Karpas-422 (cell line): ENCODE measurements at regions not wholly inside any gene's neighbourhood (a gene's known extent, or its start where the extent isn't known, plus 50 kb on each side); places are given as distances from the start of the nearest gene placed in this dataset.
A peak's percentile ranks its signal among the peaks of the same experiment; 100 is the strongest.
"Not testable (repeated sequence)": the region's sequence is repeated elsewhere in the genome, so short reads cannot be mapped to it uniquely, and the experiment has no call there.

Experiments used
- DNase-seq: peaks from one replicate; pipeline ENCODE4 v3.0.0-alpha.2; 2015
- H2AFZ ChIP-seq: fragments of 200-600 bp; sonication (generic); 2 replicates; pipeline ENCODE4 v1.6.1; 2014; ENCODE audit warnings: antibody characterized with exemption, low read length, mixed read lengths
- H3K27ac ChIP-seq: fragments of 200-600 bp; sonication (generic); 2 replicates; pipeline ENCODE4 v1.5.1; 2014; ENCODE audit warnings: mild to moderate bottlenecking, low read length, moderate library complexity
- H3K27me3 ChIP-seq: fragments of 200-600 bp; sonication (generic); 2 replicates; pipeline ENCODE4 v1.6.1; 2014; ENCODE audit warnings: low read length, mixed read lengths
- H3K36me3 ChIP-seq: fragments of 200-600 bp; sonication (generic); 2 replicates; pipeline ENCODE4 v1.6.1; 2014; ENCODE audit warnings: low read length, mixed read lengths; ENCODE audit not compliant: insufficient read depth
- H3K4me1 ChIP-seq: fragments of 200-600 bp; sonication (generic); 2 replicates; pipeline ENCODE4 v1.6.1; 2014; ENCODE audit warnings: mild to moderate bottlenecking, low read length, mixed read lengths
- H3K4me2 ChIP-seq: fragments of 200-600 bp; sonication (generic); 2 replicates; pipeline ENCODE4 v1.6.1; 2014; ENCODE audit warnings: low read length, low read depth, mild to moderate bottlenecking; ENCODE audit not compliant: poor library complexity, severe bottlenecking
- H3K4me3 ChIP-seq: fragments of 200-600 bp; sonication (generic); 2 replicates; pipeline ENCODE4 v1.5.1; 2014; ENCODE audit warnings: mild to moderate bottlenecking, antibody characterized with exemption, low read length, mixed read lengths
- H3K79me2 ChIP-seq: fragments of 200-600 bp; sonication (generic); 2 replicates; pipeline ENCODE4 v1.6.1; 2014; ENCODE audit warnings: mild to moderate bottlenecking, low read length, mixed read lengths
- H3K9ac ChIP-seq: fragments of 200-600 bp; sonication (generic); 2 replicates; pipeline ENCODE4 v1.6.0; 2014; ENCODE audit warnings: low read length
- H3K9me2 ChIP-seq: fragments of 200-600 bp; sonication (generic), shearing (Covaris generic); replicated peaks from 2 replicates; pipeline ENCODE4 v1.6.0; 2014; ENCODE audit warnings: mild to moderate bottlenecking, low read length, moderate library complexity; ENCODE audit not compliant: insufficient read depth
- H3K9me3 ChIP-seq: fragments of 300-700, 200-600 bp; sonication (generic); 2 replicates; pipeline ENCODE4 v1.6.1; 2014; ENCODE audit warnings: low read length, mixed read lengths
- H4K20me1 ChIP-seq: fragments of 200-600 bp; sonication (generic); 2 replicates; pipeline ENCODE4 v1.6.1; 2014; ENCODE audit warnings: mild to moderate bottlenecking, antibody characterized with exemption, low read length, low read depth; ENCODE audit not compliant: insufficient read depth

DNA sequence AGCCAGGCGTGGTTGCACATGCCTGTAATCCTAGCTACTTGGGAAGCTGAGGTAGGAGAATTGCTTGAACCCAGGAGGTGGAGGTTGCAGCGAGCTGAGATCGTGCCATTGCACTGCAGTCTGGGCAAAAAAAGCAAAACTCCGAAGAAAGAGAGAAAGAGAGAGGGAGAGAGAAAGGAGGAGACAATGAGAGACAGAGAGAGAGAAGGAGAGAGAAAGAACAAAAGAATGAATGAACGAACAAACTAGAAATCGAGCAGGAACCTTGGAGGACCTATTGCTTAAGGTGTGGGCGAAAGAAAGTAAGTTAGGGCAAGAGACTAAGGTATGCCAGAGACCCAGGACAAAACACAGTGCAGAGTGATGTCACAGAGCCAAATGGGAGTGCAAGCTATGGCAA is 102.8 kb upstream of the FBXO28 start:
- not testable (repeated sequence) for H3K4me2 ChIP-seq, H3K9me2 ChIP-seq, H3K4me1 ChIP-seq, H3K36me3 ChIP-seq, H3K79me2 ChIP-seq, H4K20me1 ChIP-seq, H3K27ac ChIP-seq, DNase-seq, H3K9ac ChIP-seq, H2AFZ ChIP-seq, H3K4me3 ChIP-seq, H3K27me3 ChIP-seq
- H3K9me3 ChIP-seq: peaks cover 28% of the 10 kb centered on the region

GRCh38 chr1:224005973-224006372 is 107.9 kb upstream of the FBXO28 start:
- not testable (repeated sequence) for H4K20me1 ChIP-seq, H3K4me1 ChIP-seq, H3K79me2 ChIP-seq, H3K4me2 ChIP-seq, H3K9me3 ChIP-seq, H3K9me2 ChIP-seq, H2AFZ ChIP-seq, H3K27ac ChIP-seq, H3K27me3 ChIP-seq, DNase-seq, H3K9ac ChIP-seq, H3K4me3 ChIP-seq
- H3K36me3 ChIP-seq: peaks cover 12% of the 10 kb centered on the region

GRCh38 chr1:224004552-224005315 is 109.2 kb upstream of the FBXO28 start:
- not testable (repeated sequence) for H4K20me1 ChIP-seq, H3K4me2 ChIP-seq, H3K9me2 ChIP-seq, H3K9ac ChIP-seq, H3K9me3 ChIP-seq, H3K4me1 ChIP-seq, H3K4me3 ChIP-seq, H3K27ac ChIP-seq, H3K27me3 ChIP-seq, H2AFZ ChIP-seq
- peaks cover 12% of the 10 kb centered on the region for H3K36me3 ChIP-seq
- peaks cover 13% of the 10 kb centered on the region for H3K79me2 ChIP-seq
- peak; percentile 80 for DNase-seq

- not testable (repeated sequence) for H3K4me2 ChIP-seq, DNase-seq, H3K27ac ChIP-seq, H3K4me1 ChIP-seq, H3K9me3 ChIP-seq, H3K9me2 ChIP-seq, H3K4me3 ChIP-seq, H3K27me3 ChIP-seq, H4K20me1 ChIP-seq, H2AFZ ChIP-seq, H3K9ac ChIP-seq
- peaks cover 12% of the 10 kb centered on the region for H3K36me3 ChIP-seq
- H3K79me2 ChIP-seq: peaks cover 21% of the 10 kb centered on the region
Observed at GRCh38 chr1:224003896-224004295, 110.0 kb upstream of the FBXO28 start.

DNA sequence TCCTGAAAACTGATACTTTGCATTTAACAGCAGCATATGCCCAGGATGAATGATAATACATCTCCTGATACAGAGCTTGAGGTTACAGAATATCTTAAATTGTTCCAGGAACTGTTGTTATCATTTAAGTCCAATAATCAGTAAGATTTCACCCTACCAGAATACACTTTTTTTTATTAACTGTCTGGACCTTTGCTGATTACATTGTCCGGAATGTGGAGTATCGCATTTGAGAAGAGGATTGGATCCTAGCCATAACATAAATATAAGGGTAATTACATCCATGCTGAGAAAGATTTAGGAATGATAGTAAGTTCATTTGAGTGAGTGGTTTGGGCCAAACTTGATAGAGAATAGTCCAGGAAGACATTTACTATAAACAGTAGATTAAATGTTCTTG is 112.2 kb upstream of the FBXO28 start:
- H2AFZ ChIP-seq, H3K4me1 ChIP-seq, H3K27me3 ChIP-seq, H4K20me1 ChIP-seq, H3K9me2 ChIP-seq, H3K4me3 ChIP-seq, H3K36me3 ChIP-seq, H3K9ac ChIP-seq, H3K4me2 ChIP-seq, H3K9me3 ChIP-seq, H3K27ac ChIP-seq, DNase-seq: not testable (repeated sequence)
- peaks cover 31% of the 10 kb centered on the region for H3K79me2 ChIP-seq

DNA sequence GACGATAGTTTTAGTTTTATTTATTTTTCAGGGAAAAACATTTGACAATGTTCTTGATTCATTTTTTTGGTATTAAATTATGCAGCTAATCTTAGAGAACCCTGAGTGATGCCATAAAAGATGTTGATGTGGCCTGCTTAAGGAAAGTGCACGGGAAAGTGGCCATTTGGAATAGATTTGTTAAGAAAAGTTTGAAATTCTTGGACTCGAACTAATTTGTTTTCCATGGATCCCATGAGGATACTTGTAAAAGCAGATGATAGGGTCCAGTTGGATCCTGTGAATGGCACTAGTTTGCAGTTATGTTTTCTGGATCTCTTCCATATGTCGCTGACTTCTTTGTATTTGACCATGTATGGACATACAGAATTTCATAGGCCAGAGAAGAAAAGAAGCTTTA is 114.2 kb upstream of the FBXO28 start:
- H3K27ac ChIP-seq, H2AFZ ChIP-seq, H3K4me3 ChIP-seq, H3K9me3 ChIP-seq, H3K4me1 ChIP-seq, DNase-seq, H4K20me1 ChIP-seq, H3K27me3 ChIP-seq, H3K36me3 ChIP-seq, H3K9ac ChIP-seq, H3K9me2 ChIP-seq, H3K4me2 ChIP-seq: not testable (repeated sequence)
- H3K79me2 ChIP-seq: peaks cover 33% of the 10 kb centered on the region

DNA sequence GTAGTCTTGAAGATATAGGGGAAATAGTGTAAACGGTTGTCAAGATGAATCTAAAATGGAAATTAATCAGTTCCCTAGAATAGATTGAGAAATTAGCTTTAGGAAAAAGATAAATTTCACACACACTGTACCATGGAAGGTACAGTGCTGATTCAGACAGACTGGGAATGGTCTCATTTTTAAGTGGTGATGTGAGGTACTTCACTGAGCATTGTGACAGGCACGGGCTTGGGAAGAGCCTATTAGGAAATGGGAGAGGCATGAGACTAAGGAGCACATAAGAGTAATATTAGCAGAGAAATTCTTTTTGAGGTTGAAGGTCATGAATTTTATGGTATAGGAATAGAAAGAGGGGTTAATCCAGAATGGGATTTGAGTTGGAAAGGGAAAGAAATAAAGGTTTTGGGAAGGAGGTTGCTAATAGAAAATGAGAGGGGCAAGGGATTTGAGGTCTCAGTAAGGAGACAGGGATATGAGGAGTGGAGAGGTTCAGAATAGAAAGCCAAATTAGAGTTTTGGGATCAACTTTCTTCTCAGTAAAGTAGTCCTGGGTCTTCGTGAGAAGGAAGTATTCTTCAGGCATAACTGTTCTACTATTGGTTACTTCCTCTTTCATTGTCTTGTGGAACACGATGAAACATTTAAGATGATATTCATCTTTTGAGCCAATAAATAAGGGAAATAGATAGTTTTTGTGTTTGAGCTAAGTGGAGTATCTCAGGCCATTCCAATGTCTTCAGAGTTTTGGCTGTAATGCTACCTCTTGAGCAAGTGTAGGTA is 115.0 kb upstream of the FBXO28 start:
- not testable (repeated sequence) for H3K27ac ChIP-seq
- DNase-seq: peak; percentile 52

DNA sequence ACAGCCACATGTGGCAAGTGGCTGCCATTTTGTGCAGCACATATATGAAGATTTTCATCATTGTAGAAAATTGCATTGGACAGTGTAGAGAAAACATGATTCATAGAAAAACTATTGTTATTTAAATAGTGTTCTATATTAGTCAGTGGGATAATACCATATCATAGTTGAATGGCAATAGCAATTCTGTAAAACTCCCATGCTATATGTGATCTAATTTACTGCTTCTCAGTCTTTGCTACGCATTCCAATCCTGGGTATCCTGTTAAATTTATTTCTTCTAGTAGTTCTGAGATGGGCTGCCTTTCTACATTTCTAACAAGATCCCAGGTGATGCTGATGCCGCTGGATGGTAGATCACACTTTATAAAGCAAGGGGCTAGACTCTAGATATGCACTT is 117.5 kb upstream of the FBXO28 start:
- H3K9ac ChIP-seq, H3K9me3 ChIP-seq, DNase-seq, H3K4me1 ChIP-seq, H3K36me3 ChIP-seq, H4K20me1 ChIP-seq, H2AFZ ChIP-seq, H3K4me2 ChIP-seq, H3K4me3 ChIP-seq, H3K27me3 ChIP-seq, H3K27ac ChIP-seq, H3K9me2 ChIP-seq: not testable (repeated sequence)
- H3K79me2 ChIP-seq: peaks cover 45% of the 10 kb centered on the region

More for the DNA sequence above, 115.0 kb upstream of the FBXO28 start:
- H4K20me1 ChIP-seq, H3K4me1 ChIP-seq, H3K9me2 ChIP-seq, H3K9me3 ChIP-seq, H2AFZ ChIP-seq, H3K27me3 ChIP-seq, H3K4me2 ChIP-seq, H3K4me3 ChIP-seq, H3K9ac ChIP-seq, H3K36me3 ChIP-seq: not testable (repeated sequence)
- peaks cover 35% of the 10 kb centered on the region for H3K79me2 ChIP-seq
